K562 (cell line): ENCODE measurements at regions not wholly inside any gene's neighbourhood (a gene's known extent, or its start where the extent isn't known, plus 50 kb on each side); places are given as distances from the start of the nearest gene placed in this dataset.

Experiments
- CBFA2T2 ChIP-seq: fragments of 450-650 bp; conservative IDR thresholded peaks from 2 replicates; pipeline ENCODE4 v1.6.1; 2017; ENCODE audit warnings: mild to moderate bottlenecking
- CBFA2T3 ChIP-seq: fragments of 450-650 bp; IDR thresholded peaks from 2 replicates; pipeline ENCODE4 v1.6.1; 2017
- CCAR2 ChIP-seq: fragments of 200-400 bp; formaldehyde crosslinking; IDR thresholded peaks from 2 replicates; pipeline ENCODE4 v1.6.1; 2017; ENCODE audit warnings: mild to moderate bottlenecking, low read depth, low read length
- E2F3 ChIP-seq: fragments of 250-450 bp; sonication (Bioruptor Pico); IDR thresholded peaks from 2 replicates; pipeline ENCODE4 v1.4.0; 2020; ENCODE audit warnings: mild to moderate bottlenecking
- FOSL1 ChIP-seq: fragments of 200-800 bp; sonication (Bioruptor generic); conservative IDR thresholded peaks from 2 replicates; pipeline ENCODE4 v1.6.1; 2016; ENCODE audit warnings: missing genetic modification characterization, missing compliant biosample characterization
- GABPB1 ChIP-seq: sonication (generic); formaldehyde crosslinking; IDR thresholded peaks from 2 replicates; pipeline ENCODE4 v1.8.0; 2022; ENCODE audit warnings: mild to moderate bottlenecking, missing genetic modification reagents
- KDM4B ChIP-seq, 2 experiments: fragments of 450-650 bp in 1 of 2; sonication (generic) in 1 of 2; IDR thresholded peaks; 2 replicates each; pipeline ENCODE4 v1.6.1; 2016 to 2017; ENCODE audit warnings: borderline replicate concordance in 2 of 2, antibody characterized with exemption in 1 of 2, low read depth in 1 of 2, mild to moderate bottlenecking in 1 of 2
- MCM2 ChIP-seq: fragments of 450-650 bp; IDR thresholded peaks from 2 replicates; pipeline ENCODE4 v1.6.1; 2017; ENCODE audit warnings: low read depth, mild to moderate bottlenecking
- MEIS2 ChIP-seq: fragments of 450-650 bp; IDR thresholded peaks from 2 replicates; pipeline ENCODE4 v1.6.1; 2014; ENCODE audit warnings: mild to moderate bottlenecking; ENCODE audit not compliant: partially characterized antibody
- MIER1 ChIP-seq: fragments of 450-650 bp; IDR thresholded peaks from 2 replicates; pipeline ENCODE4 v1.6.1; 2016; ENCODE audit warnings: antibody characterized with exemption, mild to moderate bottlenecking, low read depth
- MTA1 ChIP-seq: fragments of 450-650 bp; IDR thresholded peaks from 2 replicates; pipeline ENCODE4 v1.6.1; 2017; ENCODE audit warnings: borderline replicate concordance
- NCOR1 ChIP-seq: fragments of 450-650 bp; IDR thresholded peaks from 2 replicates; pipeline ENCODE4 v1.6.1; 2016; ENCODE audit warnings: mild to moderate bottlenecking, moderate library complexity
- POLR2AphosphoS2 ChIP-seq: IDR thresholded peaks from 2 replicates; pipeline ENCODE4 v1.6.1; 2012; ENCODE audit warnings: low read length, improper control_type of control experiment
- RBM25 ChIP-seq: fragments of 200-400 bp; formaldehyde crosslinking; IDR thresholded peaks from 2 replicates; pipeline ENCODE4 v1.6.1; 2018; ENCODE audit warnings: low read length, low read depth, moderate library complexity; ENCODE audit not compliant: severe bottlenecking
- REST ChIP-seq, 2 experiments: fragments of 450-650 bp; formaldehyde crosslinking in 1 of 2; IDR thresholded peaks; 2 replicates each; pipeline versions ENCODE4 v1.4.0 to v1.6.1; 2014 to 2020; ENCODE audit warnings: mild to moderate bottlenecking in 2 of 2, borderline replicate concordance in 1 of 2, low read depth in 1 of 2
- SETDB1 ChIP-seq: IDR thresholded peaks from one replicate; pipeline ENCODE4 v1.6.1; 2012; ENCODE audit warnings: low read length, control low read depth, inconsistent platforms
- SMARCE1 ChIP-seq: fragments of 450-650 bp; IDR thresholded peaks from 2 replicates; pipeline ENCODE4 v1.7.1; 2016; ENCODE audit warnings: mild to moderate bottlenecking
- SNRNP70 ChIP-seq: fragments of 200-400 bp; formaldehyde crosslinking; optimal IDR thresholded peaks from 2 replicates; pipeline ENCODE3; 2017; ENCODE audit warnings: low read depth, low read length
- ZFP36 ChIP-seq: fragments of 150-350 bp; IDR thresholded peaks from 2 replicates; pipeline ENCODE4 v1.6.1; 2018; ENCODE audit warnings: low read length, low read depth; ENCODE audit not compliant: partially characterized antibody
- ZNF778 ChIP-seq: fragments of 450-650 bp; formaldehyde crosslinking; IDR thresholded peaks from 2 replicates; pipeline ENCODE4 v1.4.0; 2020; ENCODE audit warnings: mild to moderate bottlenecking, moderate library complexity
- TF ChIP-seq, protein P1 (sequence below): fragments of 250-450 bp; sonication (Bioruptor Pico); IDR thresholded peaks from 2 replicates; pipeline ENCODE4 v1.9.0; 2021; ENCODE audit warnings: mild to moderate bottlenecking
- TF ChIP-seq, protein P2 (sequence below): sonication (generic); formaldehyde crosslinking; IDR thresholded peaks from 2 replicates; pipeline ENCODE4 v1.8.0; 2022; ENCODE audit warnings: mild to moderate bottlenecking, missing genetic modification reagents

- 0 out of 2 replicates have a peak, but pooled peaks have one; percentile 36 for TF ChIP-seq FOSL1 (tag)
- no peak for TF ChIP-seq RBM25
- no peak for TF ChIP-seq KDM4B (IDR thresholded peaks at IDR 0.05; ENCODE audit: borderline replicate concordance in 2 of 2, low read depth in 1 of 2)
- TF ChIP-seq NCOR1 = peak; percentile 86
- no peak for TF ChIP-seq CCAR2
- TF ChIP-seq SNRNP70 = no peak
- peak; percentile 94 for TF ChIP-seq CBFA2T3
- TF ChIP-seq, protein P1, sequence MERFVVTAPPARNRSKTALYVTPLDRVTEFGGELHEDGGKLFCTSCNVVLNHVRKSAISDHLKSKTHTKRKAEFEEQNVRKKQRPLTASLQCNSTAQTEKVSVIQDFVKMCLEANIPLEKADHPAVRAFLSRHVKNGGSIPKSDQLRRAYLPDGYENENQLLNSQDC (CRISPR knock-in tag) = no peak
- TF ChIP-seq CBFA2T2 = peak; percentile 90
- TF ChIP-seq, protein P2, sequence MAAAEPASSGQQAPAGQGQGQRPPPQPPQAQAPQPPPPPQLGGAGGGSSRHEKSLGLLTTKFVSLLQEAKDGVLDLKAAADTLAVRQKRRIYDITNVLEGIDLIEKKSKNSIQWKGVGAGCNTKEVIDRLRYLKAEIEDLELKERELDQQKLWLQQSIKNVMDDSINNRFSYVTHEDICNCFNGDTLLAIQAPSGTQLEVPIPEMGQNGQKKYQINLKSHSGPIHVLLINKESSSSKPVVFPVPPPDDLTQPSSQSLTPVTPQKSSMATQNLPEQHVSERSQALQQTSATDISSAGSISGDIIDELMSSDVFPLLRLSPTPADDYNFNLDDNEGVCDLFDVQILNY (CRISPR knock-in tag) = no peak
- TF ChIP-seq SMARCE1 = peak; percentile 84; the same call in 1 of the 2 replicates
- no peak for TF ChIP-seq POLR2AphosphoS2
- TF ChIP-seq REST (IDR thresholded peaks at IDR 0.05; ENCODE audit: borderline replicate concordance) = 0 out of 2 replicates have a peak, but pooled peaks have one; percentile 3
- no peak for TF ChIP-seq REST (CRISPR knock-in tag; IDR thresholded peaks at IDR 0.05; ENCODE audit: low read depth)
- no peak for TF ChIP-seq SETDB1
- no peak for TF ChIP-seq MCM2
- no peak for TF ChIP-seq ZFP36
- TF ChIP-seq E2F3 (CRISPR knock-in tag) = no peak
- TF ChIP-seq MTA1 = 0 out of 2 replicates have a peak, but pooled peaks have one; percentile 21
- TF ChIP-seq MIER1 = no peak
- TF ChIP-seq GABPB1 (CRISPR knock-in tag) = no peak
- TF ChIP-seq ZNF778 (CRISPR knock-in tag) = no peak
- no peak for TF ChIP-seq MEIS2
These were observed 446.2 kb downstream of the PLK2 start (continued) for GRCh38 chr5:58013542-58014258.
